ENCODE measurements at regions not wholly inside any gene's neighbourhood (a gene's known extent, or its start where the extent isn't known, plus 50 kb on each side); places are given as distances from the start of the nearest gene placed in this dataset.

DNA sequence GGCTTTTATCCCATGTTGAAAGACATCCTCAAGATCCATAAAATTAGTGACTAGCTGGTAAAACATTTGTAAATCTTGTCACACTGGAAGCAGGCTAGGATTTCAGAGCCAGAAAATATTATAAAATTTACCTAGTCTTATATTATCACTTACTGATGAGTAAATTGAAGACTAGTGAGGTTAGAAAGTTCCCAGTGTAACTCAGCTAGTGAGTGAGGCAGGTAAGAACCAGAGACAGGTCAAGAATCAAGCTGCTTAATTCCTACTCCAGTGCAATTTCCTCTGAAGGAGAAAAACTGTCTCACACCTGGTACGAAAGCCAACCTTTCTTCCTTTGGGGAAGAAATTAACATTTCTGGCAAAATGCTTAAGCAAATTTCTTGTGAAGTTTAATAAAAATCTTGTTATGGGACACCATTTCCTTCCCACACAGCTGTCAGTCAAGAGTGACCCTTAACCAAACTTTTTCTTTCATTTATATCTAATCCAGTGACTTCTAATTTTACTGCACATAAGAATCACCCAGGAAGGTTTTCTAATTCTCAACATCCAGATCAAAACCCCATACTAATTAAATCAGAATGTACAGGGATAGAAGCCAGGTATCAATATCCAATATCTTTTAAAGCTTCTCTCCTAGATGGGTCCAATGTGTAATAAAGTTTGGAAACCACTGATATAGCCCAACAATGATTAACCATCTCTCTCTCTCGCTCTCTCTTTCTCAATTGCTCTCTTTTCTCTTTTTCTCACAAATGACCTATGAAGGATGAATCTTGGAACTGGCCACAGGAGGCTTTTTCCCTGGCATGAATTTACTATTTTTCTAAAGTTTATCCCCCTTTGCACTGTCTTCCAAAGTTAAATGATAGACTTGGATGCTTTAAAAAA lies 264.3 kb upstream of the SLC39A10 start:
- POLR2A ChIA-PET, result no interaction called here
- FAIRE-seq (no peak), ATAC-seq (no peak), DNase-seq (ENCODE audit: low read depth in 1 of 2, low spot score in 1 of 2) (no peak)
- Histone ChIP-seq H3K27ac (no peak overlapping the region), H3K4me3 (no peak overlapping the region), H3K4me2 (no peak overlapping the region), H3K4me1 (no peaks in the 10 kb centered on the region), H3K9me3 (no peaks in the 10 kb centered on the region)
- TF ChIP-seq SMC3 (IDR thresholded peaks at IDR 0.05) (no peak), POLR2A (IDR thresholded peaks at IDR 0.05; ENCODE audit: low read length) (no peak)
- TF ChIP-seq, protein P1, sequence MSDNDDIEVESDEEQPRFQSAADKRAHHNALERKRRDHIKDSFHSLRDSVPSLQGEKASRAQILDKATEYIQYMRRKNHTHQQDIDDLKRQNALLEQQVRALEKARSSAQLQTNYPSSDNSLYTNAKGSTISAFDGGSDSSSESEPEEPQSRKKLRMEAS (IDR thresholded peaks at IDR 0.05), result no peak
- WGBS (ENCODE audit: missing lambda C conversion rate), result 73% methylated on average over 2 of the region's 2 CpGs
- CTCF ChIA-PET, result no interaction called here

DNA sequence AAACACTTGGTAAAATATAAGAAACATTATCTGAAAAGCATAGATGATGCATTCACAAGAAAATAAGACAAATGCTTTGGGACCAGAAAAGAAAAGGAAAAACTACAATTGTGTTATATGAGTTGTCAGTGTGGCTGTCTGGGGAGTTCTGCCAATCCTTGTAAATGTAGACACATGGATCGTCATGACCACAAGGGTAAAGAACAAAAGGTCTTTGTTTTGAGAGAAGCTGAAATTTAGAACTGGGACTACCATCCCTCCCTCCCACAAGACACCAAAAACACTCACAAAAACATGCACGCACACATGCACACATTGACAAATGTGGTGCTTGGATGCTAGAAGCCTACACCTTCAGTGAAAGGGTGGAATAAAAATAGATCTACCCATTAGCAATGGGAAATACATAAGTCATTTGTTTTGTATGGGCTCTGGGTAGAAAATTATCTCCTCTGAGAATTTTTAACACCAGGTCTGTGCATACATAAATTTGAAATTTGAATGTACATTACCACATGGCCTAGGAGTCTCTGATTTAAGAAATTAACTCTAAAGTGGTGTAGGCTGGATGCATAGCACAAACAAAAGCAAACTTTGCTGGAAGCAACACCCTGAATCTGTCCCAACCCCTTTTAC lies 266.2 kb upstream of the SLC39A10 start:
- POLR2A ChIA-PET, result no interaction called here
- no peak overlapping the region for H3K4me3 ChIP-seq
- no peak for FAIRE-seq
- ATAC-seq, result no peak
- TF ChIP-seq RNF2 (IDR thresholded peaks at IDR 0.05; ENCODE audit: borderline replicate concordance, low read depth) (no peak), HDAC2 (IDR thresholded peaks at IDR 0.05) (no peak), HOXB5 (CRISPR knock-in tag; IDR thresholded peaks at IDR 0.05) (no peak), POLR2A (IDR thresholded peaks at IDR 0.05; ENCODE audit: low read length) (no peak), CEBPB (IDR thresholded peaks at IDR 0.05) (no peak), EP300 (IDR thresholded peaks at IDR 0.05) (no peak)
- no peak for DNase-seq (ENCODE audit: low read depth in 1 of 2, low spot score in 1 of 2)
- no peak overlapping the region for H3K4me2 ChIP-seq
- CTCF ChIA-PET, result no interaction called here
- no peaks in the 10 kb centered on the region for H3K9me3 ChIP-seq
- H3K27ac ChIP-seq, result no peak overlapping the region
- H3K4me1 ChIP-seq, result no peaks in the 10 kb centered on the region
- 88% methylated on average over 2 of the region's 2 CpGs for WGBS (ENCODE audit: missing lambda C conversion rate)

DNA sequence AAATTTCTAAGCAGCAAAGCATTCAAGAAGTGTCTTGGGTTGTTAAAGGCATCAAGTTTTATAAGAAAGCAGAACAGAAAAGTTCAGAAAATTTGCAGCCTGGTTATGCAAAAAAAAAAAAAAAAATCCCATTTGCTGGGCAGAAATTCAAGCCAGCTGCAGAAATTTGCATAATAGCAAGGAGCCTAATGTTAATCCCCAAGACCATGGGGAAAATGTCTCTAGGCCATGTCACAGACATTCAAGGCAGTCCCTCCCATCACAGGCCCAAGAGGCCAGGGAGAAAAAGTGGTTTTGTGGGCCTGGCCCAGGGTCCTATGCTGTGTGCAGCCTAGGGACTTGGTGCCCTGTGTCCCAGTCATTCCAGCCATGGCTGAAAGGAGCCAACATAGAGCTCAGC lies 269.0 kb upstream of the SLC39A10 start:
- TF ChIP-seq JUNB (IDR thresholded peaks at IDR 0.05), result no peak
- no peak for TF ChIP-seq CHD2 (IDR thresholded peaks at IDR 0.05; ENCODE audit: low read length, partially characterized antibody)
- TF ChIP-seq, protein P2, sequence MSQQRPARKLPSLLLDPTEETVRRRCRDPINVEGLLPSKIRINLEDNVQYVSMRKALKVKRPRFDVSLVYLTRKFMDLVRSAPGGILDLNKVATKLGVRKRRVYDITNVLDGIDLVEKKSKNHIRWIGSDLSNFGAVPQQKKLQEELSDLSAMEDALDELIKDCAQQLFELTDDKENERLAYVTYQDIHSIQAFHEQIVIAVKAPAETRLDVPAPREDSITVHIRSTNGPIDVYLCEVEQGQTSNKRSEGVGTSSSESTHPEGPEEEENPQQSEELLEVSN (IDR thresholded peaks at IDR 0.05; ENCODE audit: borderline replicate concordance, low read depth), result no peak
- ATAC-seq, result no peak
- POLR2A ChIA-PET, result no interaction called here
- CTCF ChIA-PET, result no interaction called here
- Histone ChIP-seq H3K9me3 (no peaks in the 10 kb centered on the region), H3K27ac (no peak overlapping the region), H3K4me2 (no peak overlapping the region), H3K4me3 (no peak overlapping the region), H3K4me1 (no peaks in the 10 kb centered on the region)
- FAIRE-seq, result no peak
- DNase-seq (ENCODE audit: low read depth in 1 of 2, low spot score in 1 of 2), result no peak

DNA sequence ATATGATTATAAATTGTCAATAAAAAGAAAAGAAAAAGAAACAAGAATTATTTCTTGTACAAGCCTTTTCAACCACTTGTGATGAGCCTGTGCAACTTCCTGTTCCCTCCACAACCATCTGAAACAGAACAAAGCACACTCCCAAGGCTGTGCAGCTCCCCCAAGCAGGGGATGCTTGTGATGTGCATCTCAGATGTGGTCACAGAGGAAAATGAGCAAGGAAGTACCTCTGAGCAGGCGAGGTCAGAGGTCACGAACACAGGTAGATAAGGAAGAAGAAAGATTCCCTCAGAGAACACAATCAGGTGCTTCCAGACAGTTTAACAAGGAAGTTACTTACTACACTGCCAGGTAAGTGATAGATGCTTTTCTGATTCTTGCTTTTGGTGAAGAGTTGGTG lies 274.8 kb upstream of the SLC39A10 start:
- no peaks in the 10 kb centered on the region for H3K4me1 ChIP-seq
- no peak overlapping the region for H3K27ac ChIP-seq
- FAIRE-seq, result no peak
- POLR2A ChIA-PET, result no interaction called here
- no peak overlapping the region for H3K4me3 ChIP-seq
- H3K4me2 ChIP-seq, result no peak overlapping the region
- 27% methylated on average over 2 of the region's 2 CpGs for WGBS (ENCODE audit: missing lambda C conversion rate)
- no peak for ATAC-seq
- DNase-seq (ENCODE audit: low read depth in 1 of 2, low spot score in 1 of 2), result no peak
- H3K9me3 ChIP-seq, result no peaks in the 10 kb centered on the region
- CTCF ChIA-PET, result no interaction called here
- TF ChIP-seq ZFP36 (IDR thresholded peaks at IDR 0.05; ENCODE audit: borderline replicate concordance, partially characterized antibody) (no peak), SREBF2 (IDR thresholded peaks at IDR 0.05) (no peak), RAD21 (conservative IDR thresholded peaks at IDR 0.05 in 1 of 2, IDR thresholded peaks at IDR 0.05 in 1 of 2) (no peak), TP53 (CRISPR knock-in tag; IDR thresholded peaks at IDR 0.05) (no peak), HOXA7 (CRISPR knock-in tag; IDR thresholded peaks at IDR 0.05) (no peak), PHF8 (IDR thresholded peaks at IDR 0.05; ENCODE audit: borderline replicate concordance, low read depth) (no peak), CHD2 (IDR thresholded peaks at IDR 0.05; ENCODE audit: low read length, partially characterized antibody) (no peak), JUN (IDR thresholded peaks at IDR 0.05) (no peak), RNF2 (IDR thresholded peaks at IDR 0.05; ENCODE audit: borderline replicate concordance, low read depth) (no peak), HDAC2 (IDR thresholded peaks at IDR 0.05) (no peak), FOXS1 (CRISPR knock-in tag; IDR thresholded peaks at IDR 0.05) (no peak)
- TF ChIP-seq, protein P3, sequence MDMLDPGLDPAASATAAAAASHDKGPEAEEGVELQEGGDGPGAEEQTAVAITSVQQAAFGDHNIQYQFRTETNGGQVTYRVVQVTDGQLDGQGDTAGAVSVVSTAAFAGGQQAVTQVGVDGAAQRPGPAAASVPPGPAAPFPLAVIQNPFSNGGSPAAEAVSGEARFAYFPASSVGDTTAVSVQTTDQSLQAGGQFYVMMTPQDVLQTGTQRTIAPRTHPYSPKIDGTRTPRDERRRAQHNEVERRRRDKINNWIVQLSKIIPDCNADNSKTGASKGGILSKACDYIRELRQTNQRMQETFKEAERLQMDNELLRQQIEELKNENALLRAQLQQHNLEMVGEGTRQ (IDR thresholded peaks at IDR 0.05), result no peak
- TF ChIP-seq, protein P4, sequence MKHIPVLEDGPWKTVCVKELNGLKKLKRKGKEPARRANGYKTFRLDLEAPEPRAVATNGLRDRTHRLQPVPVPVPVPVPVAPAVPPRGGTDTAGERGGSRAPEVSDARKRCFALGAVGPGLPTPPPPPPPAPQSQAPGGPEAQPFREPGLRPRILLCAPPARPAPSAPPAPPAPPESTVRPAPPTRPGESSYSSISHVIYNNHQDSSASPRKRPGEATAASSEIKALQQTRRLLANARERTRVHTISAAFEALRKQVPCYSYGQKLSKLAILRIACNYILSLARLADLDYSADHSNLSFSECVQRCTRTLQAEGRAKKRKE (CRISPR knock-in tag; IDR thresholded peaks at IDR 0.05; ENCODE audit: low read depth), result no peak
- TF ChIP-seq, protein P5, sequence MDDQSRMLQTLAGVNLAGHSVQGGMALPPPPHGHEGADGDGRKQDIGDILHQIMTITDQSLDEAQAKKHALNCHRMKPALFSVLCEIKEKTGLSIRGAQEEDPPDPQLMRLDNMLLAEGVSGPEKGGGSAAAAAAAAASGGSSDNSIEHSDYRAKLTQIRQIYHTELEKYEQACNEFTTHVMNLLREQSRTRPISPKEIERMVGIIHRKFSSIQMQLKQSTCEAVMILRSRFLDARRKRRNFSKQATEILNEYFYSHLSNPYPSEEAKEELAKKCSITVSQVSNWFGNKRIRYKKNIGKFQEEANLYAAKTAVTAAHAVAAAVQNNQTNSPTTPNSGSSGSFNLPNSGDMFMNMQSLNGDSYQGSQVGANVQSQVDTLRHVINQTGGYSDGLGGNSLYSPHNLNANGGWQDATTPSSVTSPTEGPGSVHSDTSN (IDR thresholded peaks at IDR 0.05), result no peak
